ENCODE measurements at regions not wholly inside any gene's neighbourhood (a gene's known extent, or its start where the extent isn't known, plus 50 kb on each side); places are given as distances from the start of the nearest gene placed in this dataset.

DNA sequence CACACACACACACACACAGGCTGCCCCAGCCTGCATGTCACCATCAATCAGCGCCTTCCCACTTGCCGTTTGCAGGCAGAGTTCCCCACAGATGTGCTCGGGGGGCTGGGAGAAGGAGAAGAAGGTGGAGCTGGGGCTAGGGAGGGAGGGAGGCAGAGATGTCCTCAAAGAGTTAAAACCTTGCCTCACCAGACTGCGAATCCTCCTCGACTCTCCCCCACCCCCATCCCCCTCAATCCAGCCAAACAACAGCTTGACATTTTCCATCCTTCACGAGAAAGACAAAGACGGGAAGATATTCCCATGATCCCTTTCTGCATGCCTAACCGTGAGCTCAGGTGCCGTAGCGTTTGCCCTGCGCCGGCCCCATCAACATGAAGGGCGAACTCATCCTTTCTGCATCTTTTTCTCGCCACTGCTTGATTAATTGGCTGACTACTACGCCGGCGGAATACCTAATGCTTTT is 365.5 kb downstream of the MIAT start:
- no peak for DNase-seq

DNA sequence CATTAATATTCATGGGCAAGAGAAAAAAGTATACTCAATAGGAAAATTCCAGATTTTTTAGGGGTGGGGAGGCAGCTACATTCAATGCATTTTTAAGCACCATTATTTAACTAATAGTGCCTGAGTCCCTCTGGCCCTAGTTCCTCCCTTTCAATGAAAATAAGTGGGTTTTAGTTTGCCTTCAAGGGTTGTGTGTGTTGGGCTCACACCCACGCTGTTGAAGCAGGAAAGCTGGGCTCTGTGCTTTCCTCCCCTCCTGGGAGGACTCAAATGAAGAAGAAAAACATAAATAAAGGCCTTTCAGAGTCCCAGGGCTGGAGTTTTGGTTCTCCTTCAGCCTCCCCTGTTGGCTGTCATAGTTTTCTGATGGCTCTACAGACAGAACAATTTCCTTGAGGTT is 366.2 kb downstream of the MIAT start:
- no peak for DNase-seq

DNA sequence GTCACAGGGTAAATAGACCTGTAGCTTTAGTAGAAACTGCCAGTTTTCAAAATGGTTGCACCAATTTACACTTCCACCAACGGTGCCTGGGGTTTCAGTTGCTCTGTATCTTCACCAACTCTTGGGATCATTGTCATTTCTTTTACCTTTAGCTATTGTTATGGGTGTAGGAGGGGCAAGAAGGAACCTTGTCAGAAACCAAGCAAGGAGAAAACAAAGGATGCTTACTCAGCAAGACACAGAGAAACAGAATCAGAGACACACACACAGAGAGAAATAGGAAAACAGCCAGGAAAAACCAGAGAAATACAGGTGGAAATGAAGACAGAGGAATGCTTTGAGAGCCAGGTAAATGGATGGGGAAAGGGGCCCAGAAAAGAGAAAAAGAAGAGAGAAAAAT is 367.6 kb downstream of the MIAT start:
- DNase-seq, result no peak

DNA sequence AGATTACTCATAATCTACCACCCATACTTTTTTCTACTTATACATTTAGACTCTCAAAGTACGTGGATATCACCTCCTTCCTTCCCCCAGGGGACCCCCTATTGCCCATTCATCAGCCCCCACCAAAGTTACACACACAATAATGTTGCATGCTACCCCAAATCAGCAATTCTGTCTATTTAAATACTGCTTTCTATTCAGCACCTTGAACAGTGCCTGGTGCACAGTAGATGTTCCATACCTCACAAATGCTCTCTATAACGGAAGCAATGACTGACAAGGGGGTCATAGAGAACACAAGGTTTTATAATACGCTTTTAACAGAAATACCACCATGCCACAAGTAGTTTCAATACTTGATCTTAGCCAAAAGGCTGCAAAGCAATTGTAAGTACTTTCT is 370.7 kb downstream of the MIAT start:
- no peak for DNase-seq

DNA sequence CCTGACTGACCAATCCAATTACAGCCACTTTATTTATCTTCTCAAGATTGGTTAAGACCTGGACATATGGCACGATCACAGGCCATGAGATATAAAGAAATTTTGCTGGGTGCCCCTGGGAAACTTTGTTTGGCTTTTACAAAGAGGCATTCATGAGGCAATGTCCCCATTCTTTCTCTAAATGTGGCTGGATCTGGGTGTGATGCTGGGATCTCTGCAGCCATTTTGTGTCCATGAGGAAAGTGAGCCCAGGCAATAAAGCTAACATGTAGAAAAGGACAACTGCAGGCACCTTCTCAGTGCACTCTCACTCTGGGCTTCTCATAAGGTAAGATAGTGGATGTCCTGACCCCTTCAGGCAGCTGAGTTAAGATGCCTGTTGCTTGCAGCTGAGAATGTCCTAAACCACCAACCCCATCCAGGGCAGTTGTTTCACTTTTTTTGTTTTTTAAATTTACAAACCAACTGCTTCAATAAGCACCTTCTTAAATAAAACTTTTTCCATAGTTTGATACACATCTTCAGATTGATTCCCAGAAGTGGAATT is 372.3 kb downstream of the MIAT start:
- no peak for DNase-seq

DNA sequence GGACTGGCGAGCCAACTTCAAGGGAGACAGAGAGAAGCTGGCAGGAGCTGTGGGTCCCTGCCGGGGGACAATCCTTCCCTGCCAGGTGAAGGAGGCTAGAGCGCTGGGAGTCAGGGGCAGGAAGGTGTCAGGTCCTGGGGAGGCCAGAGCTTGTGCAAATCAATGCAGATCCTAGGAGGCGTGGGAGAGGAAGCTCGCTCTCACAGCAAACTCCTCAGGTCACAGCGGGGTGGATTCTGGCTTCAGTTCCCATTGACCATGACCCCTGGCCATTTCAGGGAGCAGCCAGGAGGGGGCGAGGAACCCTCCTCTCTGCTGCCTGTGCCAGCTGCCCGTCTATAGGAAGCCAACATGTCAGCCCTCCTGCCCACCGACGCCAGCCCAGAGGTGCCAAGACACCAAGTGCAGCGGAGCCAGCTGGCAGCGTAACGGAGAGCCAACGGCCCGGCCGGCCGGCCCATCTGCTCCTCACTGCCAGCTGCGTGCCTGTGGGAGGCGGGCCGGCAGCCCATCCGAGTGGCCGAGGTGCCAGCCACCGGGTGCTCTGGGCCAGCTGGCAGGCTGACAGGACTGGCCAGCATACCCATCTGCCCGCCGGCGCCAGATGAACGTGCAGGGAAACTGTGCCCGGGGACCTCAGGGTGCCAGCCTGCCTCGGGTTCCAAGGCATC is 374.8 kb downstream of the MIAT start:
- no peak for DNase-seq

DNA sequence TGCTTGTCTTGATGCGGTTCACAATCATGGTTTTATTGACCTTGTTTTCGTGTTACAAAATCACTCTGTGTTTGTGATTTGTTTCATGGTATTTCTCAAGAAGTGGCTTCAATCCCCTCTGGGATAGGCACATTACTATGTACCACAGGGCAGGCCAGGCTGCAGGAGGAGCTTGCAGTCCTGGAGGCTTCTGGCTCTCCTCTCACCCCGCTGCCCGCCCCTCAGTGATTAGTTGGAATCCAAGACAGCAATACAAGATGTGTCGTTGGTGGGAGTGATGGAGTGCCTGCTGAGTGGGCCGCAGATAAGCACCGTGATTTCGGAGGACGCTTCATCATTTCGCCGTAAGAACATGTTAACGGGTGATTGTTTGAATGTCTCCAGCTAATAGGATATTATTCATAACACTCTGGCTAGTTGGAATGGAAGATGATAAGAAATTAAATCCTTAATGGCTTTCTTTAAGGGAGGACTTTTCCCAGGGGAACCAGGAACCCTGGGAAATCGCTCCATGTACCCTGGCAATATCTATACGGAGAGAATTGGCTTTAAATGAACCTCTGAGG is 384.4 kb downstream of the MIAT start:
- DNase-seq, result no peak

DNA sequence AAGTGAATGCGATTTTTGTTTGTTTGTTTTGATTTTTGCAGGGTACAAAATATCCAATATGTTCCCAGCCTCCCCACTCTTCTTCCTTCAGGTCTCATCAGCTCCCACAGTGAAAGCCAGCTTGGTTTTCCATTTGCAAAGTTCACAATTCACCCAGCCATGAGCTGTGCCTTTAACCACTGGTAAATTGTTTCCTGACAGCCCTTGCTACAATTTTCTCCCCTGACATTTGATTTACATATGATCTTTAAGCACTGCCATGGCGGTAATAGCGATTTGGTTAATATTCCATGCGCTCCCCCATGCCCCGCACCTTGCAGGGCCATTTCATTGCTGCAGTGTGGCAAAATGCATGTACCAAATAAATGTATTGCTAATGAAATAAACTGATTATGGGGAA is 385.9 kb downstream of the MIAT start:
- DNase-seq, result no peak

DNA sequence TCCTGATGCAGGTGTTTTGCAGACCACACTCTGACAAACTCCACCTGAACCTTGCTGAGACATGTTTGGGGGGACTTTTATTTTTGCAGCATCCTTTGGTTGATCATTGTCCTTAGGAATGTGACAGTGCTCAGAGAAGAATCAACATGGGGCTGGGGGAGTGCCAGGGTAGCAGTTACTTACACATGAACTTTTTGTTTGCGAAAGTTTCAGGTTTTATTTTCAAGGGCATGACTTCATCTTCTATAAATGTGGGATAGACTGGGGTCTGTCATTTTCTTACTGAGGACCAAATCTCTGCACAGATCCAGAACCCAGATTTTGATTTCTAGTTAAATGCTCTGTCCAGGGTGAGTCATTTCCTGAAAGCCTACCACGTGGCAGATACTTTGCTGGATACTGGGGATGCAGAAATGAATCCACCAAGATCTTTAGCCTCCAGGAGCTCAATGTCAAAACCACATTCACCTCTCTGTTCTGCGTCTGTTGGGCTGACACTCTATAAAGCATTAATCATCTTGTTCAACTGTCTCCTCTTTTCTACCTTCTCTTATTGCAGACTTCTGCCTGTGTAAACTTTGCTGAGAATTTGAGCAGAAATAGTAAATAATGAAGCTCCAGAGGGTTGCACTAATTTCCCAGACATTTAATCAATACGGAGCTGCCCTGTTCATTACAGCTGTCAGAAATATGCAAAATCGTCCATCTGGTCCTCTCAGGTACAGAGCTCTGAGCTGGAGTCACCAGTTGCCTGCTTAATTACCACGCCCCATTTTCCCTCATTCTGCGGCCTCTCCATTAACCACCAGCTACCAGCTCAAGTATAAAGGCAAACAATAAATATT is 387.9 kb downstream of the MIAT start:
- DNase-seq, result no peak

DNA sequence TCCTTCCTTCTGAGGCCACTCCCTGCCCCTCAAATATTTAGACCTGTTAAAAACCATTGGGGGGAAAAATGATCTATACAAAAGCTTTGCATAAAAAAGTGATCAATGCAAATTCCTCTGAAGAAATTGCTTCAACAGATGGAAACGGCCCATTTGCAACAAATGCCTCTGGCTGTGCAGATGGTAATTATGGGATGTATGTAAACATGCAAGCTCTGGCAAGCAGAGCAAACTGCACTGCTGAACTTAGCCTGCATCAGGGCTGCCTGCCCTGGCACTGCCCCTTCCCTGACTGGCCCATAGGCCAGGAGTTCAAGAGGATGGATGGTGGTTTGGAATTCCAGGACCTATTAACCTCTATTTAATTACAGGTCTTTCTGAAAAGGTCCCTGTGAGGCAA is 388.7 kb downstream of the MIAT start:
- DNase-seq, result no peak

DNA sequence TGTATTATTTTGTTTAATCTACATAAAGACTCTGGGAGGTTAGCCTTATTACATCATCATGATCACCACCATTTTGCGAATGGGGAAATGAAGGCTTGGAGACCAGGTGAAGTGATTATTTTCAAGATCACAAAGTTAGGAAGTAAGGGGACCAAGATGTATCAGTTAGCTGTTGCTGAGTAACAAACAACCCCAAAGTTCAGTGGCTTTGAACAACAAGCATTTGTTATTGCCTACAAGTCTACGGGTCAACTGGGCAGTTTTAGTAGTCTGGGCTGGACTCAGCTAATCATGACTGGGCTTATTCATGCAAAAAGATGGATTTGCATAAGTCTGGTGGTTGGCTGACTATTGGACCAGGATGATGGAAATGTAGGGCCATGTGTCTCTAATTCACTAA is 389.2 kb downstream of the MIAT start:
- no peak for DNase-seq

DNA sequence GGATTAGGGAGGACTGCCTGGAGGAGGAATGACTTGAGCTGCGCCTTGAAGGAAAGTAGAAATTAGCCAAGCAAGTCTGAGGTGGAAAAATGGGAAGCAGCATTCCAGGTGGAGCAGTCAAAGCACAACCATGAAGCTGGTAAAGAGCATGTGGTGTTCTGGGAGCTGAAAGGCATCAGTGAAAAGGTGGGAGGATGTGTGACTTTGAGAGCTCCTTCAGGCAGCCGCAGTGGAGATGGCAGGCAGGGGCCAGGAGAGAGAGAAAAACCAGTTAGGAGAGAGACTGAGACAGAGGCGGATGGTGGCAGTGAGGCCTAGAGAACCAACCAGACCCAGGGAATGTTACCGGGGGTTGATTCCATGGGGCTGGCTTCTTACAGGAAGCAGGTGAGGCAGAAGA is 393.4 kb downstream of the MIAT start:
- no peak for DNase-seq

DNA sequence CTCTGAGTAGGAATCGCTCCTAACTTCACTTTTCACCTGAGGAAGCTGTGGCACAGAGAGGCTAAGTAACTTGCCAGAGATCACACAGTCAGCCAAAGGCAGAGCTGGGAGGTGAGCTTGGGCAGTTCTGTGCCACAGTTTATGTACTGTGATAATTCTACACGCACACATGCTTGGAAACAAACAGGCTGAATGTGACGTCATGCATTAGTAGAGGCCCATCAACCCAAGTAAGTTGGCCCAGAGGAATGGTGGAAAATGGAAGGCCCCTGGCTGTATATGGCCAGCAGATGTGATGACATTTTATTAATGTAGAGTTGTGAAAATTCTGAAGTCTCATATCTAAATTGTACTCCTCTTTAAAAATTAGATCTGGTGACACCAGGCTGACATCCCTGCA is 394.0 kb downstream of the MIAT start:
- no peak for DNase-seq

DNA sequence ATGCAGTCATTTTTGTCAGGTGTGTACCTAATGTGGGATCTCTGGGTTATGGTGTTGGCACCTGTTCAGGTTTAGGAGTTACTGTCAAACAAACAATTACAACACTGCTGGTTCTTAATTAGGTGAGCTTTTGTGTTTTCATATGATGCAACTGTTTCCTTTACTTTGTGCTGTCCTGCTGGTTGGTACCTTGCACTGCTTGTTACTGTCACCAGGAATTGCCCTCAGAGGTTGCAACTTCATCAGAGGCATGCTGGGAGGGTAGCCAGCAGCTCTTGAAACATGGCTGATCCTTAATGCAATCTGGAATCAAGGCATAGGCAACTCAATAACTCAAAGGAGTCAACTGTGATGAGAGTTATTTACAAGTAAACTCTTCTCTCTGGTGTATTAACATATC is 400.3 kb downstream of the MIAT start:
- DNase-seq, result no peak

DNA sequence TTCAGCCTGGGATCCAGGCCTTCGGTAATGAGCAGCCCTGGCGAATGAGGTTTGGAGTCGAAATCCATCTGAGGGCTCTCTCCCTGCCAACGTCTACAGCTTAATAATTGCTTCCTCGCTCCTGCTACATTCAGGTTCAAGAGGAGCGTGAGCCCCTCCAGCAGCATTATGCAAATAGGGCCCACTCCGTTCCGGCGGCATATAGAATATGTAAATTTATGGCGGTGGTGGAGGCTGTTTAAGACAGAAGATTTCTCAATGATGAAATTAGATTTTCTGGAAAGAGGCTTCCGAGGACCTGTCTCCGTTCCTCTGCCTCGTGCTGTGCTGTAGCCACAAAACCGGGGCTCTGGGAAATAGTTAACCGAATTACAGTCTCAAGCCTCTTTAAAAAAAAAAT is 402.8 kb downstream of the MIAT start:
- DNase-seq, result no peak

DNA sequence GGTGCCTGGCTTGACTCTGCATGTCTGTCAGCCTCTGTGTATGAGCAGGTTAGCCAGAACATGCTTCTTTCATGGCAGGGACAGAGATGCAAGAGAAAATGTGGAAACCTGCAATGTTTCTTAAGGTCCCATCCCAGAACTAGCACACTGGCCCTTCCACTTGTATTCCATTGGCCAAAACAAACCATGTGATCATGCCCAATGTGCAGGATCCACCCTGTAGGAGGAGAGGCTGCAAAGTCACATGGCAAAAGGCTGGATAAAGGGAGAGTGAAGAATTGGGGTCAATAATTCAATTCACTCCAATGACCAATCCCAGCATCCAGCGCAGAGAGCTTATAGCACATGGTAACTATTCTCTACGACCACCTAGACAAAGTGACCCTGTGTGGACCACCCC is 405.5 kb downstream of the MIAT start:
- DNase-seq, result no peak

DNA sequence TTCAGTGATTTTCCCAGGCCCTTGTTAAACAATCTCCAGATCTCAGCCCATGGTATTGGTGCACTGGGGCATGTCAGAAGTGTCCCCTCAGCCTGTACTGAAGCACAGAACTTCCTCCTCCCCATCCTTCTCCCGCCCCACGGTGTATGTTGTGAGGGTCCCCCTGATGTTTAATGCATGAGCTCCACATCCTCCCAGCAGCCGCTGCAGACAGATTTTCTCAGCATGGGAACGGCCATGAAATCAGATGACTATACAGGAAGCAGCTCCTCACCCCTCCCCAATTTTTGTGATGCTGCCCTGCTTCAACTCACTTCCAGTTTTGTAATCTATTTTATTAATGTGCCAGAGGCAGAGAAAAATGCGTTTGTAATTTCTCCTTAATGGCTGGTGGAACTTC is 406.0 kb downstream of the MIAT start:
- no peak for DNase-seq

DNA sequence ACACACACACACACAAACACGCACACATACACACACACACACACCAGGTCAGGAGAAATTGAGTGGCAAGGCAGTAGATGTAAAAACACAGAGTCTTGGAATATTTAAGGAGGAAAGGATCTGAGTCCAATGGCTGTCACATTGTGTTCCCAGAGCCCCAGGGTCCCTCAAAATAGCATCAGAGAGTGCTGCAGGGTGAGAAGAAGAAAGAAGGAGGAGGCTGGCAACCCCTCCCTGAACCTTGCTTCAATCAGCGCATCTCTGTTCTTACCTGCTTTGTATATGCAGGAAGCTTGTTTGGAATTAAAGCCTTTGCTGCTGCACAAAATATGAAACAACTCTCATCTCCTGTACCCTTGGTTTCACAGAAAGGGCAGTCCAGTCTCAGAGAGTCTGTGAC is 406.5 kb downstream of the MIAT start:
- no peak for DNase-seq

DNA sequence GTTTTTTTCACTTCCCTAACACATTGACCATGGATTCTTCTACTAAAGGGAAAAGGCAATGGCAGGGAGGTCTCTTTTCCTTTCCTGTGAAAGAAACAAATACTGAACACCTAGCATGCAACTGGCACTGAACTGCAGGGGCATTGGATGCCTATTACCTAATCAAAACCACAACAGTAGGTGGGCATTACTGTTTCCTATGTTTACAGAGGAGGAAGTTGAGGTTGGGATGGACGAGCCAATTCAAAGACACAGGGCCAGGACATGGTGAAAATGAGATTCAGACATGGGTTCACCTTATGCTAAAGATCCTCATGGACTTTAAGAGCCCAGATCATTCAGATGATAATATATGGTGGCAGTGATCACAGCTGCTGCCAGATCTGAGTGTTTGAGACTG is 407.0 kb downstream of the MIAT start:
- no peak for DNase-seq

DNA sequence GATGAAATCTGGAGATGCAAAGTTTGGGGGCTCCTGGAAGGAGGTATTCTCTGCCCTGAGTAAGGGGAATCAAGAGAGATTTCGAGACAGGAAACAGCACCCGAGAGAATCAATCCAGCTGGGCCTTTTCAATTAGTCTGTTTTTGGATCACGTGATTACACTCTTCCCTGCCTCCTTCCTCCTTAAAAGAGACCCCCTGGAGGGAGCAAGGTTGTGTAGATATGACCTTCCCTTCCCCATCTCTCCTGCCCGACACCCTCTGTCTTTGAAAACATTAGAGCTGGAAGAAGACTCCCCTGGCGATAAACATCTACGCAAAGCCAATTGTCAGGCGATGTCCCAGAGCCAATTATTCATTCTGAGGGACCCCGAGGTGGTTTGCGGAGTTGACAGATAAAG is 407.9 kb downstream of the MIAT start:
- DNase-seq, result no peak

DNA sequence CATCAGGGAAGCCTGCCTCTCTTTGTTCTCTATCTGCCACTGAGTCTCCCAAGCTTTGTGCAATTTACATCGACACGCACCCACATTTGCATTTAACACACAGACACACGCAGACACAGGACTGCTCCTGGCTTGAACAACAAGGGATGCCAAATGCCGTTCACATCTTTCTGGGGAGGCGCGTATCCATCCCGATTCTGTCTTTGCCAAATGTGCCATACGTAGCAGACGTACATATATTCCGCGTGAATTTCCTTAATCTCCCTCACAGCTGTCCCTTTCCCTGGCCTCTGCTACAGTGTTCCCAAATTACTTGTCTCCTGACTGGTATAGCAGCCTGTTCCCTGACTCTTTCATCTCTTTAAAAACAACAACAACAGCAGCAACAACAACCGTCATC is 409.5 kb downstream of the MIAT start:
- DNase-seq, result no peak

DNA sequence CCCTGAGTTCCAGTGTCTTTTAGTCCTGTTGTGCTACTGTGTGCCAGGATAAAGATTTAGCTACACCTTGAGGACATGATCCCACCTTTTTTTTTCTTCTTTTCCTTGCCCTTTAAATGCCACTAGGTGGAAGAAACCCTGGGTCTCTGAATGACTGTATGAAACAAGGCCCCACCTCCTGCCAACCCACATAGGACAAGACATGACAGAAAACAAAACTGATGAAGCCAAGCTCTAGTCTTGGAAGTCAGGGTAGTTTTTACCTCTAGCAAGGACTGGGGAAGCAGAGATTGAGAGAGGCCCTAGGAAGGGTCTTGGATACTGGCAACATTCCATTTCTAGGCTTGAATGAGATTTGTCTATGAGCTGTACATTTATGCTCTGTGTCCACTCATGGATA is 410.7 kb downstream of the MIAT start:
- no peak for DNase-seq

DNA sequence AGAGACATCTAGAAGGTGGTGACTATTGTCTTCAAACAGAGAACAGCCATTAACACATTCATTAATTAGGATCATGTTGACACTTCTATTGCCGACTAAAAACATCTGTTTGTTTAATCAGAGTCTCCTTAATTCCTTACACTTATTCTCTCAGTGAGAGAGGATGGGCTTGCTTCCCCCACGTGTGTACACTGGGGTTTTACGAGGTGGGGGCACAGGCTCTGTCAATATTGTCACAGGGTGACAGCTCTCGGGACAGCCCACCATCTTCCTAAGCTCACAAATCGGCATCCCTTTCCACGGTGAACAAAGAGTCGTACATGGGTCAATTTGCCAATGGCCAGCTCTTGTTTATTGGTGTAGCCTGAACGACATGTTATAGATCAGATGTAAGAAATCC is 413.2 kb downstream of the MIAT start:
- no peak for DNase-seq

Data from CD4-positive, alpha-beta T cell treated with Interleukin-17A for 1 hour (primary cell).